ENCODE measurements at regions not wholly inside any gene's neighbourhood (a gene's known extent, or its start where the extent isn't known, plus 50 kb on each side); places are given as distances from the start of the nearest gene placed in this dataset.

- DNase-seq (ENCODE audit: low read depth) = no peak
- H3K4me3 ChIP-seq (ENCODE audit: control insufficient read depth, low read depth, low read length) = no peak overlapping the region
- TF ChIP-seq CTCF (conservative IDR thresholded peaks at IDR 0.05; ENCODE audit: control insufficient read depth, insufficient read depth, low read depth, low read length) = no peak
Measured at GRCh38 chr3:88640581-88640980, 466.8 kb upstream of the EPHA3 start.

- H3K4me3 ChIP-seq (ENCODE audit: control insufficient read depth, low read depth, low read length) = no peak overlapping the region
- no peak for TF ChIP-seq CTCF (conservative IDR thresholded peaks at IDR 0.05; ENCODE audit: control insufficient read depth, insufficient read depth, low read depth, low read length)
- no peak for DNase-seq (ENCODE audit: low read depth)
Measured at GRCh38 chr3:88641033-88641604, 466.3 kb upstream of the EPHA3 start.

GRCh38 chr3:88657459-88657858, 450.0 kb upstream of the EPHA3 start:
- H3K4me3 ChIP-seq (ENCODE audit: control insufficient read depth, low read depth, low read length) = no peak overlapping the region
- no peak for TF ChIP-seq CTCF (conservative IDR thresholded peaks at IDR 0.05; ENCODE audit: control insufficient read depth, insufficient read depth, low read depth, low read length)

GRCh38 chr3:88661433-88661824, 446.0 kb upstream of the EPHA3 start:
- no peak overlapping the region for H3K4me3 ChIP-seq (ENCODE audit: control insufficient read depth, low read depth, low read length)
- TF ChIP-seq CTCF (conservative IDR thresholded peaks at IDR 0.05; ENCODE audit: control insufficient read depth, insufficient read depth, low read depth, low read length) = no peak
- DNase-seq (ENCODE audit: low read depth) = no peak

More at GRCh38 chr3:88657459-88657858, 450.0 kb upstream of the EPHA3 start:
- DNase-seq (ENCODE audit: low read depth) = no peak

GRCh38 chr3:88668180-88668579, 439.2 kb upstream of the EPHA3 start:
- H3K4me3 ChIP-seq (ENCODE audit: control insufficient read depth, low read depth, low read length) = no peak overlapping the region
- no peak for DNase-seq (ENCODE audit: low read depth)
- no peak for TF ChIP-seq CTCF (conservative IDR thresholded peaks at IDR 0.05; ENCODE audit: control insufficient read depth, insufficient read depth, low read depth, low read length)

- TF ChIP-seq CTCF (conservative IDR thresholded peaks at IDR 0.05; ENCODE audit: control insufficient read depth, insufficient read depth, low read depth, low read length) = no peak
- no peak for DNase-seq (ENCODE audit: low read depth)
- H3K4me3 ChIP-seq (ENCODE audit: control insufficient read depth, low read depth, low read length) = no peak overlapping the region
Measured at GRCh38 chr3:88671573-88671972, 435.8 kb upstream of the EPHA3 start.

- no peak for DNase-seq (ENCODE audit: low read depth)
- no peak overlapping the region for H3K4me3 ChIP-seq (ENCODE audit: control insufficient read depth, low read depth, low read length)
- no peak for TF ChIP-seq CTCF (conservative IDR thresholded peaks at IDR 0.05; ENCODE audit: control insufficient read depth, insufficient read depth, low read depth, low read length)
Measured at GRCh38 chr3:88677298-88677697, 430.1 kb upstream of the EPHA3 start.

All from fibroblast of mammary gland (primary cell).